H9 (cell line): ENCODE measurements at regions not wholly inside any gene's neighbourhood (a gene's known extent, or its start where the extent isn't known, plus 50 kb on each side); places are given as distances from the start of the nearest gene placed in this dataset.

Experiments used
- DNase-seq: peaks from one replicate; pipeline ENCODE4 v3.0.0-alpha.2; 2017
- H2AFZ ChIP-seq: one replicate; pipeline ENCODE4 v1.6.1; 2013; ENCODE audit warnings: mild to moderate bottlenecking, low read length, control low read depth, moderate library complexity
- H2AK5ac ChIP-seq: 2 replicates; pipeline ENCODE4 v1.6.1; 2013; ENCODE audit warnings: low read length, control low read depth, mixed read lengths; ENCODE audit not compliant: insufficient read length
- H2BK120ac ChIP-seq: one replicate; pipeline ENCODE4 v1.6.1; 2013; ENCODE audit warnings: low read depth, mild to moderate bottlenecking, low read length, control low read depth, inconsistent platforms; ENCODE audit not compliant: poor library complexity, severe bottlenecking
- H2BK12ac ChIP-seq: 2 replicates; pipeline ENCODE4 v1.6.1; 2013; ENCODE audit warnings: low read length, control low read depth, mixed read lengths, low read depth; ENCODE audit not compliant: insufficient read length
- H2BK15ac ChIP-seq: 2 replicates; pipeline ENCODE4 v1.6.1; 2013; ENCODE audit warnings: low read depth, low read length, control low read depth
- H2BK20ac ChIP-seq: one replicate; pipeline ENCODE4 v1.6.1; 2013; ENCODE audit warnings: low read depth, mild to moderate bottlenecking, low read length, control low read depth, inconsistent platforms; ENCODE audit not compliant: poor library complexity, severe bottlenecking
- H2BK5ac ChIP-seq: 2 replicates; pipeline ENCODE4 v1.6.1; 2013; ENCODE audit warnings: low read length, control low read depth, mixed read lengths; ENCODE audit not compliant: insufficient read length
- H3K14ac ChIP-seq: 2 replicates; pipeline ENCODE4 v1.6.1; 2013; ENCODE audit warnings: low read length, control low read depth; ENCODE audit not compliant: insufficient read depth
- H3K18ac ChIP-seq: 2 replicates; pipeline ENCODE4 v1.6.1; 2013; ENCODE audit warnings: low read depth, mild to moderate bottlenecking, mixed read lengths, low read length, control low read depth; ENCODE audit not compliant: insufficient read length
- H3K23ac ChIP-seq: 2 replicates; pipeline ENCODE4 v1.6.1; 2013; ENCODE audit warnings: low read length, control low read depth, mixed read lengths, low read depth; ENCODE audit not compliant: insufficient read length
- H3K23me2 ChIP-seq: 2 replicates; pipeline ENCODE4 v1.6.1; 2013; ENCODE audit warnings: low read depth, mild to moderate bottlenecking, mixed read lengths, low read length, control low read depth; ENCODE audit not compliant: insufficient read length, poor library complexity, severe bottlenecking
- H3K27ac ChIP-seq: 2 replicates; pipeline ENCODE4 v1.5.1; 2013; ENCODE audit warnings: low read length, control low read depth, mixed read lengths, low read depth; ENCODE audit not compliant: insufficient read length
- H3K27me3 ChIP-seq: 2 replicates; pipeline ENCODE4 v1.6.1; 2013; ENCODE audit warnings: low read length, control low read depth, inconsistent platforms; ENCODE audit not compliant: insufficient read depth
- H3K4ac ChIP-seq: 2 replicates; pipeline ENCODE4 v1.6.1; 2013; ENCODE audit warnings: low read depth, mild to moderate bottlenecking, control low read depth, inconsistent platforms, low read length, moderate library complexity
- H3K4me1 ChIP-seq: 2 replicates; pipeline ENCODE4 v1.6.1; 2013; ENCODE audit warnings: low read length, control low read depth, inconsistent platforms; ENCODE audit not compliant: insufficient read depth
- H3K4me2 ChIP-seq: 2 replicates; pipeline ENCODE4 v1.6.1; 2013; ENCODE audit warnings: low read length, control low read depth, mixed read lengths; ENCODE audit not compliant: insufficient read length, insufficient read depth
- H3K56ac ChIP-seq: 2 replicates; pipeline ENCODE4 v1.6.1; 2013; ENCODE audit warnings: low read depth, mild to moderate bottlenecking, mixed read lengths, low read length, control low read depth; ENCODE audit not compliant: insufficient read length
- H3K79me1 ChIP-seq: 2 replicates; pipeline ENCODE4 v1.6.1; 2013; ENCODE audit warnings: low read depth, mild to moderate bottlenecking, moderate library complexity, low read length, control low read depth, inconsistent platforms; ENCODE audit not compliant: insufficient read depth, poor library complexity, severe bottlenecking
- H3K79me2 ChIP-seq: 2 replicates; pipeline ENCODE4 v1.6.1; 2013; ENCODE audit warnings: low read length, control low read depth, inconsistent platforms; ENCODE audit not compliant: insufficient read depth
- H3K9ac ChIP-seq: 2 replicates; pipeline ENCODE4 v1.6.1; 2013; ENCODE audit warnings: low read length, control low read depth, mixed read lengths; ENCODE audit not compliant: insufficient read length; ENCODE audit errors: extremely low read depth
- H3K9me3 ChIP-seq: one replicate; pipeline ENCODE4 v1.6.1; 2013; ENCODE audit warnings: low read depth, low read length, inconsistent platforms; ENCODE audit not compliant: control insufficient read depth
- H3T11ph ChIP-seq: one replicate; pipeline ENCODE4 v1.6.1; 2013; ENCODE audit warnings: mild to moderate bottlenecking, low read length, control low read depth, inconsistent platforms
- H4K20me1 ChIP-seq: one replicate; pipeline ENCODE4 v1.6.1; 2013; ENCODE audit not compliant: control insufficient read depth, insufficient read length, insufficient read depth
- H4K5ac ChIP-seq: 2 replicates; pipeline ENCODE4 v1.6.1; 2013; ENCODE audit warnings: low read depth, mild to moderate bottlenecking, mixed read lengths, low read length, control low read depth; ENCODE audit not compliant: insufficient read length
- H4K8ac ChIP-seq: replicated peaks from 2 replicates; pipeline ENCODE4 v1.6.1; 2013; ENCODE audit warnings: low read length, control low read depth, mixed read lengths, low read depth; ENCODE audit not compliant: insufficient read length
- H4K91ac ChIP-seq: 2 replicates; pipeline ENCODE4 v1.6.1; 2013; ENCODE audit warnings: low read depth, mild to moderate bottlenecking, moderate library complexity, mixed read lengths, low read length, control low read depth; ENCODE audit not compliant: insufficient read length
- H3K27ac Mint-ChIP-seq, 3 experiments: 2 replicates in 2 of 3; 3 replicates in 1 of 3; pipeline ENCODE4 v1.8.0; 2020 to 2021; ENCODE audit warnings: mixed read lengths in 3 of 3, mild to moderate bottlenecking in 1 of 3, moderate library complexity in 1 of 3
- H3K27me3 Mint-ChIP-seq: 2 replicates; pipeline ENCODE4 v1.8.0; 2021; ENCODE audit warnings: low read depth, mild to moderate bottlenecking, moderate library complexity, mixed read lengths
- H3K36me3 Mint-ChIP-seq, 3 experiments: 2 replicates in 2 of 3; 3 replicates in 1 of 3; pipeline ENCODE4 v1.8.0; 2020 to 2021; ENCODE audit warnings: low read depth in 3 of 3, mixed read lengths in 3 of 3; ENCODE audit not compliant: insufficient read depth in 1 of 3
- H3K4me1 Mint-ChIP-seq, 2 experiments: 2 replicates each; pipeline ENCODE4 v1.8.0; 2020; ENCODE audit warnings: mixed read lengths in 2 of 2
- H3K4me3 Mint-ChIP-seq, 2 experiments: 2 replicates in 1 of 2; 3 replicates in 1 of 2; pipeline ENCODE4 v1.8.0; 2020 to 2021; ENCODE audit warnings: mild to moderate bottlenecking in 2 of 2, mixed read lengths in 2 of 2, moderate library complexity in 1 of 2
- H3K9me3 Mint-ChIP-seq, 2 experiments: 2 replicates in 1 of 2; 3 replicates in 1 of 2; pipeline ENCODE4 v1.8.0; 2020; ENCODE audit warnings: mild to moderate bottlenecking in 2 of 2, mixed read lengths in 2 of 2, moderate library complexity in 1 of 2
- WGBS: extraction: QIAGEN DNeasy Blood & Tissue Kit; methylation state at CpG from one replicate; pipeline ENCODE4 v1.1.7; 2013; ENCODE audit warnings: missing lambda C conversion rate, low lambda C conversion rate, mixed read lengths; ENCODE audit not compliant: insufficient read length; ENCODE audit errors: extremely low coverage; 5-methylcytosine and 5-hydroxymethylcytosine counted together
- TF ChIP-seq, protein P1 (sequence below): fragments of 200-600 bp; sonication (generic); conservative IDR thresholded peaks from 3 replicates; pipeline ENCODE4 v1.8.0; 2021; ENCODE audit warnings: antibody characterized with exemption, mild to moderate bottlenecking

DNA sequence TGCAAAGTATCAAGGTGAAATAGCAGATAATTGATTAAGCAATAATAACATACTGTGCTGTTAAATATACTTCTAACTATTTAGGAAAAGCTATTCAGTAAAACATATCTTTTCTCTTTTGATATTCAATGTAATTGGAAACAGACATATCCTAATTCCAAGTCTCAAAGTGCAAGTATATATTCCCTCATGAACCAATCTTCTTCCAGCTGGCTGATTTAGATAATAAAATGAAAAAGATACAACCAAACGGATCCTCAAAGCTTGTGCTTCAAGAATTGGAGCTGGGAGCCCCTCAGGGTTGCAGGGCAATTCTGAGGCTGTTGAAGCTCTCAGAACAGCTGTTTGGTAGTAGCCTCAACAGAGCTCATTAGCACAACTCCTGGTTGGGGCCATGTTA is 236.6 kb downstream of the ZIC1 start:
- H3K4me2 ChIP-seq: no peak overlapping the region
- H3K23ac ChIP-seq: no peak overlapping the region
- H3K18ac ChIP-seq: no peak overlapping the region
- H2BK12ac ChIP-seq: no peak overlapping the region
- no peak overlapping the region for H2AK5ac ChIP-seq
- no peak overlapping the region for H3K56ac ChIP-seq
- H4K5ac ChIP-seq: no peak overlapping the region
- Mint-ChIP-seq H3K27me3 (no peaks in the 10 kb centered on the region), H3K36me3 (no peaks in the 10 kb centered on the region), H3K4me1 (peaks cover 4 to 8% of the 10 kb centered on the region in 2 experiments; a peak in 2 of 4 replicates), H3K9me3 (no peaks in the 10 kb centered on the region), H3K27ac (no peak overlapping the region), H3K4me3 (no peak overlapping the region)
- no peak overlapping the region for H2BK5ac ChIP-seq
- H3K9ac ChIP-seq: no peak overlapping the region
- no peaks in the 10 kb centered on the region for H3K79me1 ChIP-seq
- no peak overlapping the region for H3K4ac ChIP-seq
- no peaks in the 10 kb centered on the region for H3K79me2 ChIP-seq
- H3K27ac ChIP-seq: no peak overlapping the region
- no peaks in the 10 kb centered on the region for H3K27me3 ChIP-seq
- H4K91ac ChIP-seq: no peak overlapping the region
- H4K8ac ChIP-seq: no peak overlapping the region
- DNase-seq: no peak
- no CpG with 5 or more reads among the region's 1 CpG for WGBS
- H3K14ac ChIP-seq: no peak overlapping the region
- TF ChIP-seq, protein P1, sequence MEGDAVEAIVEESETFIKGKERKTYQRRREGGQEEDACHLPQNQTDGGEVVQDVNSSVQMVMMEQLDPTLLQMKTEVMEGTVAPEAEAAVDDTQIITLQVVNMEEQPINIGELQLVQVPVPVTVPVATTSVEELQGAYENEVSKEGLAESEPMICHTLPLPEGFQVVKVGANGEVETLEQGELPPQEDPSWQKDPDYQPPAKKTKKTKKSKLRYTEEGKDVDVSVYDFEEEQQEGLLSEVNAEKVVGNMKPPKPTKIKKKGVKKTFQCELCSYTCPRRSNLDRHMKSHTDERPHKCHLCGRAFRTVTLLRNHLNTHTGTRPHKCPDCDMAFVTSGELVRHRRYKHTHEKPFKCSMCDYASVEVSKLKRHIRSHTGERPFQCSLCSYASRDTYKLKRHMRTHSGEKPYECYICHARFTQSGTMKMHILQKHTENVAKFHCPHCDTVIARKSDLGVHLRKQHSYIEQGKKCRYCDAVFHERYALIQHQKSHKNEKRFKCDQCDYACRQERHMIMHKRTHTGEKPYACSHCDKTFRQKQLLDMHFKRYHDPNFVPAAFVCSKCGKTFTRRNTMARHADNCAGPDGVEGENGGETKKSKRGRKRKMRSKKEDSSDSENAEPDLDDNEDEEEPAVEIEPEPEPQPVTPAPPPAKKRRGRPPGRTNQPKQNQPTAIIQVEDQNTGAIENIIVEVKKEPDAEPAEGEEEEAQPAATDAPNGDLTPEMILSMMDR: no peak
- no peak overlapping the region for H2BK20ac ChIP-seq
- H2BK15ac ChIP-seq: no peak overlapping the region
- H4K20me1 ChIP-seq: no peaks in the 10 kb centered on the region
- H3K4me1 ChIP-seq: no peaks in the 10 kb centered on the region
- no peak overlapping the region for H2BK120ac ChIP-seq
- no peaks in the 10 kb centered on the region for H3K23me2 ChIP-seq
- no peak overlapping the region for H2AFZ ChIP-seq
- no peaks in the 10 kb centered on the region for H3K9me3 ChIP-seq
- H3T11ph ChIP-seq: no peak overlapping the region
